ENCODE measurements at regions not wholly inside any gene's neighbourhood (a gene's known extent, or its start where the extent isn't known, plus 50 kb on each side); places are given as distances from the start of the nearest gene placed in this dataset.

DNA sequence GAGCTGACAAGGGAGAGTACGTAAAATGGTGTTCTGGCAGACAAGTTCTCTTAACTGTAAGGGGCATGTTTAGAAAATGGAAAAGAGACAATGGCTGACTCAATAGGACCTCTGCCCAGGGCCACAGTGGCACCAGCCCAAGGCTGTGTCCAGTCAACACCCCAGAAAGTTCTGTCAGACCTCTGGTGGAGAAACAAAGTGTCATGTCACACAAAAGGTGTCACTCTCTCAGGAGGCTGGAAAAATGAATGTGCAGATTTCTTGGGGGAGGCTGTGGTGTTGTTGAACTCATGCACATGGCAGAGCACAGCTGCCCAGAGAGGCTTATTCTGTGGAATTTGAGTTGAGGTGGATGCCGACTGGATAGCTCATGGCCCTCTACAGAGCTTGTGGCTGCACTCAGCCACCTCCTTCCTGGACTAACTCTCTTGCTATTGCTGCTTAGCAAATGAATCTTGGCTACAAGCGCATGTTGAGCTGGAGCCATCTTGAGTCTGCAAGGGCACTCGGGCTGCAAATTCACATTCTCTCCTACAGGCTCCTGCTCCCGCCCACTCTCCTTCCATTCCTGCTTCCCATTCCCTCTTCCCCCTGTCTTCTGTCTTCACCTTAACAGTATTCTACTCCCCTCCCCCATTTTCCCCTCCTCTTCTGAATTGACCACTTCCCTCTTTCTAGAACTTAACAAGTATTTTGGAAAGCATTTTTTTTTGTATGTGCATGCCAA lies 55.8 kb upstream of the SLC7A14 start:
- TF ChIP-seq EP300 (IDR thresholded peaks at IDR 0.05) (no peak), POLR2A (IDR thresholded peaks at IDR 0.05) (no peak)
- TF ChIP-seq, protein P1, sequence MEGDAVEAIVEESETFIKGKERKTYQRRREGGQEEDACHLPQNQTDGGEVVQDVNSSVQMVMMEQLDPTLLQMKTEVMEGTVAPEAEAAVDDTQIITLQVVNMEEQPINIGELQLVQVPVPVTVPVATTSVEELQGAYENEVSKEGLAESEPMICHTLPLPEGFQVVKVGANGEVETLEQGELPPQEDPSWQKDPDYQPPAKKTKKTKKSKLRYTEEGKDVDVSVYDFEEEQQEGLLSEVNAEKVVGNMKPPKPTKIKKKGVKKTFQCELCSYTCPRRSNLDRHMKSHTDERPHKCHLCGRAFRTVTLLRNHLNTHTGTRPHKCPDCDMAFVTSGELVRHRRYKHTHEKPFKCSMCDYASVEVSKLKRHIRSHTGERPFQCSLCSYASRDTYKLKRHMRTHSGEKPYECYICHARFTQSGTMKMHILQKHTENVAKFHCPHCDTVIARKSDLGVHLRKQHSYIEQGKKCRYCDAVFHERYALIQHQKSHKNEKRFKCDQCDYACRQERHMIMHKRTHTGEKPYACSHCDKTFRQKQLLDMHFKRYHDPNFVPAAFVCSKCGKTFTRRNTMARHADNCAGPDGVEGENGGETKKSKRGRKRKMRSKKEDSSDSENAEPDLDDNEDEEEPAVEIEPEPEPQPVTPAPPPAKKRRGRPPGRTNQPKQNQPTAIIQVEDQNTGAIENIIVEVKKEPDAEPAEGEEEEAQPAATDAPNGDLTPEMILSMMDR (IDR thresholded peaks at IDR 0.05): no peak

Data from upper lobe of left lung (tissue), 4 donors.